H1 (cell line): ENCODE measurements at regions not wholly inside any gene's neighbourhood (a gene's known extent, or its start where the extent isn't known, plus 50 kb on each side); places are given as distances from the start of the nearest gene placed in this dataset.

ENCODE experiments used
- CTCF ChIA-PET: fragments of 300-600 bp; sonication (Branson Sonifier 250); formaldehyde crosslinking; loops from one replicate; lab custom pipeline; 2021; ENCODE audit not compliant: partially characterized antibody; lab: Charles Lee
- POLR2A ChIA-PET: fragments of 300-600 bp; sonication (Branson Sonifier 250); formaldehyde crosslinking; loops from one replicate; lab custom pipeline; 2021; ENCODE audit warnings: inconsistent platforms; ENCODE audit not compliant: partially characterized antibody; lab: Charles Lee
- DNase-seq, 2 experiments: peaks; one replicate each; pipeline versions ENCODE4 v3.0.0 to v3.0.0-alpha.2; 2010 to 2022; ENCODE audit warnings: low spot score in 2 of 2, low read depth in 1 of 2, mixed read lengths in 1 of 2
- FAIRE-seq: peaks from 2 replicates; lab custom pipeline; 2011; peaks lifted over from hg19 to GRCh38; lab: Jason Lieb, UNC
- H2AFZ ChIP-seq: 2 replicates; pipeline ENCODE4 v1.8.1; 2012; ENCODE audit warnings: low read length, inconsistent platforms
- H2AK5ac ChIP-seq: 2 replicates; pipeline ENCODE4 v1.6.1; 2013; ENCODE audit warnings: low read depth, low read length
- H2BK120ac ChIP-seq: replicated peaks from 2 replicates; pipeline ENCODE3; 2013; ENCODE audit warnings: low read depth, low read length, inconsistent platforms
- H2BK12ac ChIP-seq: 2 replicates; pipeline ENCODE4 v1.6.1; 2013; ENCODE audit warnings: low read depth, low read length
- H2BK15ac ChIP-seq: 2 replicates; pipeline ENCODE4 v1.6.1; 2013; ENCODE audit warnings: low read length
- H2BK20ac ChIP-seq: 2 replicates; pipeline ENCODE4 v1.6.1; 2013; ENCODE audit warnings: low read length
- H2BK5ac ChIP-seq: 2 replicates; pipeline ENCODE4 v1.6.1; 2013; ENCODE audit warnings: low read depth, low read length
- H3K14ac ChIP-seq: 2 replicates; pipeline ENCODE4 v1.6.1; 2013; ENCODE audit warnings: inconsistent platforms; ENCODE audit not compliant: insufficient read length
- H3K18ac ChIP-seq: 2 replicates; pipeline ENCODE4 v1.6.1; 2013; ENCODE audit warnings: low read length; ENCODE audit errors: extremely low read depth
- H3K23ac ChIP-seq: 2 replicates; pipeline ENCODE4 v1.6.1; 2013; ENCODE audit warnings: inconsistent platforms; ENCODE audit not compliant: insufficient read length
- H3K23me2 ChIP-seq: 2 replicates; pipeline ENCODE4 v1.6.1; 2013; ENCODE audit warnings: low read depth, low read length
- H3K27ac ChIP-seq: 2 replicates; pipeline ENCODE4 v1.6.1; 2011; ENCODE audit warnings: low read depth, low read length, inconsistent platforms
- H3K27me3 ChIP-seq, 4 experiments: replicated peaks in 1 of 4; 1 replicate in 1 of 4; 2 replicates in 3 of 4; pipeline versions ENCODE4 v1.6.1 to v1.8.1; 2011 to 2013; ENCODE audit warnings: low read length in 3 of 4, mild to moderate bottlenecking in 3 of 4, inconsistent platforms in 2 of 4, mixed read lengths in 2 of 4, moderate library complexity in 1 of 4; ENCODE audit not compliant: control insufficient read depth in 3 of 4, insufficient read depth in 3 of 4; ENCODE audit errors: extremely low read depth in 1 of 4
- H3K36me3 ChIP-seq, 4 experiments: 2 replicates each; pipeline versions ENCODE4 v1.6.1 to v1.8.1; 2011 to 2013; ENCODE audit warnings: mild to moderate bottlenecking in 4 of 4, low read length in 3 of 4, moderate library complexity in 2 of 4, control low read depth in 1 of 4, inconsistent platforms in 1 of 4; ENCODE audit not compliant: insufficient read depth in 4 of 4, control insufficient read depth in 2 of 4
- H3K4ac ChIP-seq: replicated peaks from 2 replicates; pipeline ENCODE3; 2013; ENCODE audit warnings: low read length, low read depth, mixed read lengths, inconsistent platforms; ENCODE audit not compliant: insufficient read length
- H3K4me1 ChIP-seq, 4 experiments: replicated peaks in 1 of 4; 1 replicate in 1 of 4; 2 replicates in 3 of 4; pipeline versions ENCODE4 v1.6.1 to v1.8.1; 2011 to 2013; ENCODE audit warnings: low read length in 3 of 4, inconsistent platforms in 2 of 4, mixed read lengths in 1 of 4; ENCODE audit not compliant: insufficient read depth in 4 of 4, control insufficient read depth in 3 of 4
- H3K4me2 ChIP-seq, 2 experiments: 2 replicates each; pipeline versions ENCODE4 v1.6.1 to v1.8.1; 2011 to 2013; ENCODE audit warnings: low read depth in 2 of 2, low read length in 2 of 2, control low read depth in 1 of 2, inconsistent platforms in 1 of 2, mild to moderate bottlenecking in 1 of 2; ENCODE audit not compliant: insufficient read depth in 1 of 2
- H3K4me3 ChIP-seq, 4 experiments: fragments of 200-600, 300-600 bp in 1 of 4; sonication (generic), shearing (Covaris generic), sonication (Bioruptor Twin) in 1 of 4; 2 replicates each; pipeline versions ENCODE4 v1.5.1 to v1.8.1; 2011 to 2016; ENCODE audit warnings: low read length in 4 of 4, low read depth in 3 of 4, control low read depth in 2 of 4, inconsistent platforms in 2 of 4, mild to moderate bottlenecking in 2 of 4, mixed read lengths in 1 of 4, moderate library complexity in 1 of 4; ENCODE audit not compliant: insufficient read depth in 2 of 4; ENCODE audit errors: extremely low read depth in 1 of 4
- H3K56ac ChIP-seq: replicated peaks from 2 replicates; pipeline ENCODE3; 2013; ENCODE audit warnings: low read depth, mild to moderate bottlenecking, mixed read lengths, low read length, inconsistent platforms; ENCODE audit not compliant: insufficient read length
- H3K79me1 ChIP-seq: 2 replicates; pipeline ENCODE4 v1.6.1; 2013; ENCODE audit warnings: low read depth, low read length, control low read depth
- H3K79me2 ChIP-seq, 2 experiments: 2 replicates each; pipeline versions ENCODE4 v1.6.1 to v1.8.1; 2012 to 2013; ENCODE audit warnings: low read length in 2 of 2, mild to moderate bottlenecking in 2 of 2, inconsistent platforms in 1 of 2; ENCODE audit not compliant: insufficient read depth in 2 of 2, control insufficient read depth in 1 of 2
- H3K9ac ChIP-seq, 4 experiments: replicated peaks in 1 of 4; 1 replicate in 1 of 4; 2 replicates in 3 of 4; pipeline versions ENCODE4 v1.6.1 to v1.8.1; 2011 to 2013; ENCODE audit warnings: low read depth in 3 of 4, low read length in 3 of 4, control low read depth in 2 of 4, mild to moderate bottlenecking in 2 of 4, moderate library complexity in 2 of 4, inconsistent platforms in 1 of 4; ENCODE audit errors: extremely low read depth in 1 of 4
- H3K9me3 ChIP-seq, 2 experiments: 2 replicates each; pipeline versions ENCODE4 v1.6.1 to v1.8.1; 2012 to 2013; ENCODE audit warnings: mild to moderate bottlenecking in 2 of 2, moderate library complexity in 2 of 2, control low read depth in 1 of 2, inconsistent platforms in 1 of 2, low read depth in 1 of 2, low read length in 1 of 2, mixed read lengths in 1 of 2; ENCODE audit not compliant: insufficient read depth in 2 of 2
- H4K20me1 ChIP-seq, 2 experiments: replicated peaks in 1 of 2; 2 replicates each; pipeline versions ENCODE3 to v1.8.1; 2011 to 2013; ENCODE audit warnings: inconsistent platforms in 2 of 2, low read length in 2 of 2, mild to moderate bottlenecking in 1 of 2; ENCODE audit not compliant: insufficient read depth in 2 of 2, control insufficient read depth in 1 of 2
- H4K5ac ChIP-seq: 2 replicates; pipeline ENCODE4 v1.6.1; 2013; ENCODE audit warnings: low read length, low read depth, mixed read lengths, inconsistent platforms; ENCODE audit not compliant: insufficient read length
- H4K8ac ChIP-seq: 2 replicates; pipeline ENCODE4 v1.8.0; 2013; ENCODE audit warnings: mild to moderate bottlenecking, moderate library complexity, low read length, inconsistent platforms; ENCODE audit not compliant: insufficient read depth; ENCODE audit errors: extremely low read depth
- H4K91ac ChIP-seq: replicated peaks from 2 replicates; pipeline ENCODE3; 2013; ENCODE audit warnings: low read length, mixed read lengths, inconsistent platforms; ENCODE audit not compliant: insufficient read length
- ASH2L ChIP-seq: fragments of 200-600, 300-600 bp; sonication (generic); IDR thresholded peaks from one replicate; pipeline ENCODE4 v1.7.1; 2017; ENCODE audit warnings: low read length
- KDM5A ChIP-seq: fragments of 200-600 bp; IDR thresholded peaks from 2 replicates; pipeline ENCODE4 v1.7.1; 2012; ENCODE audit warnings: mild to moderate bottlenecking, low read length, inconsistent platforms, mixed read lengths
- WGBS, 2 experiments: shearing (Covaris generic) in 1 of 2; methylation state at CpG; one replicate each; pipeline versions ENCODE4 v1.1.6 to v1.1.7; 2013 to 2015; ENCODE audit warnings: low lambda C conversion rate in 2 of 2, mixed read lengths in 2 of 2, inconsistent platforms in 1 of 2, low coverage in 1 of 2, missing lambda C conversion rate in 1 of 2; ENCODE audit not compliant: insufficient replicate concordance in 2 of 2, insufficient coverage in 1 of 2, insufficient read length in 1 of 2; ENCODE audit errors: extremely low coverage in 1 of 2, missing lambda C conversion rate in 1 of 2; 5-methylcytosine and 5-hydroxymethylcytosine counted together

DNA sequence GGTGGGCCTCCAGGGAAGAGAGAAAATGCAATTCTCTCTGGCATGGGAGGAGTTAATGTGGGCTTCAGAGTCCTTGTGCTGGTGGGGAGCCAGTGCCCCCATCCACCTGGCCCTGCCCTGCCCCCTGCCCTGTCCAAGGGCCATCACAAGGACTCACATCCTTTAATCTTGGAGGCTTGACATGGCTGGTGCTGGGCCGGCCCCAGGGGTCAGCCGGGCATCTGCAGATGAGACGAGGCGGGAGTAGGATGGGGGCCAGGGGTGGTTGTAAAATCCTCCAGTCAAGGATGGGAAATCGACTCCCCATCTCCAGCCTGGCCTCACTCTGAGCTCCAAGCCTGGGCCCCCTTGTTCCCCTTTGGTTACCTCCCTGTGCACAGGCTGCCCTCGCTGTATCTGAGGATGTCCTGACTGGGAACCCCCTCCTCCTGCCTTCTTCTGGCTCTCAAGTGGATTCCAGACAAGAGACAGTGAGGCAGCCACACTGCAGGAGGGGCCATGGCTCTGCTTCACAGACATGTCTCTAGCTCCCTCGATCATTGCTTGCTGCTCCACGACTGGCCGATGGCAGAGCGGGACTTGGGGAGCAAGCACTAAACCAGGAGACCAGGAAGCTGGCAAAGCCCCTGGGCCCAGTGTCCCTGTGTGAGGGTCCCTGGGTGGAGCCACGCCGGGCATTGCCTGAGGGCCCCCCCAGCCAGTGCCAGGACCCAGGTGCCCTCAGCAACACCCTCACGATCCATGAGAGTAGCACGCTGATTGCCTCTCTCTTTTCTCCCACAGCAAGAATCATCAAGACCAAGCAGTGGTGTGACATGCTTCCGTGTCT, 1120.5 kb downstream of the BRD1 start:
- Histone ChIP-seq H2BK20ac (no peak overlapping the region), H2BK12ac (no peak overlapping the region), H3K4me1 (peaks cover 0 to 8% (median 1%) of the 10 kb centered on the region in 4 experiments; a peak in 2 of 7 replicates), H2BK15ac (no peak overlapping the region), H3K56ac (no peak overlapping the region), H3K79me2 (no peaks in the 10 kb centered on the region), H4K91ac (no peak overlapping the region), H4K8ac (no peak overlapping the region), H3K4me3 (no peak overlapping the region), H2BK120ac (no peak overlapping the region), H3K14ac (no peak overlapping the region), H3K79me1 (peaks cover 3% of the 10 kb centered on the region), H3K23me2 (0 out of 2 replicates have a peak, but pooled peaks cover 2% of the 10 kb centered on the region), H3K9me3 (no peaks in the 10 kb centered on the region), H2AFZ (no peak overlapping the region), H3K9ac (no peak overlapping the region), H2BK5ac (no peak overlapping the region), H4K20me1 (peaks cover 3 to 10% of the 10 kb centered on the region in 2 experiments), H3K4me2 (no peak overlapping the region), H3K23ac (no peak overlapping the region), H4K5ac (no peak overlapping the region), H3K36me3 (no peaks in the 10 kb centered on the region), H3K27me3 (no peaks in the 10 kb centered on the region; a peak in 1 of 7 replicates), H2AK5ac (no peak overlapping the region), H3K27ac (no peak overlapping the region), H3K4ac (no peak overlapping the region), H3K18ac (no peak overlapping the region)
- FAIRE-seq: no peak
- ChIA-PET CTCF (interaction anchor here (1.4 to 1.8 kb wide), 2 partner anchors 11 to 269 kb away, joined by 3 to 4 read pairs; no protein-coding TSS in a partner anchor), POLR2A (no interaction called here)
- 84% methylated on average over 9 of the region's 15 CpGs; no CpG with 5 or more reads in 1 of the 2 experiments for WGBS, 2 experiments
- no peak for DNase-seq
- TF ChIP-seq KDM5A (no peak), ASH2L (no peak)
